ENCODE measurements at regions not wholly inside any gene's neighbourhood (a gene's known extent, or its start where the extent isn't known, plus 50 kb on each side); places are given as distances from the start of the nearest gene placed in this dataset.

DNA sequence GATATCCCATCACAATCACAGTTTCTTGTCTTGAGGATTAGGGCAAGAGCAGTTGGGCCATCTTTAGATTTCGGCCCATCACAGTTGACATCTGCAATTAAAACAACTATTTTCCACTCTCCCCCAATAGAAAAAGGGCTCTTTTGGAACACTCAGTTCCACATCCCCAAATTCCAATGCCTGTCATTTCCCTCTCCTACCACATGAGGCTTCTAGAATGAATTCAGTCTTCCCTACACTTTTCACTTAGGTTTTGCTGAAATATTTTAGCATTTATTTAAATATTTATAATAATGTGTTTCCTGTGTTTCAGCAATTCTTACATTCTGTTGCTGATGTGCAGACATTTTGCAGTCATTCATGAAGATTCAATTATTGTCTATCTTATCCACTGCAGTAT is 118.4 kb downstream of the COX18 start:
- TF ChIP-seq, protein P1, sequence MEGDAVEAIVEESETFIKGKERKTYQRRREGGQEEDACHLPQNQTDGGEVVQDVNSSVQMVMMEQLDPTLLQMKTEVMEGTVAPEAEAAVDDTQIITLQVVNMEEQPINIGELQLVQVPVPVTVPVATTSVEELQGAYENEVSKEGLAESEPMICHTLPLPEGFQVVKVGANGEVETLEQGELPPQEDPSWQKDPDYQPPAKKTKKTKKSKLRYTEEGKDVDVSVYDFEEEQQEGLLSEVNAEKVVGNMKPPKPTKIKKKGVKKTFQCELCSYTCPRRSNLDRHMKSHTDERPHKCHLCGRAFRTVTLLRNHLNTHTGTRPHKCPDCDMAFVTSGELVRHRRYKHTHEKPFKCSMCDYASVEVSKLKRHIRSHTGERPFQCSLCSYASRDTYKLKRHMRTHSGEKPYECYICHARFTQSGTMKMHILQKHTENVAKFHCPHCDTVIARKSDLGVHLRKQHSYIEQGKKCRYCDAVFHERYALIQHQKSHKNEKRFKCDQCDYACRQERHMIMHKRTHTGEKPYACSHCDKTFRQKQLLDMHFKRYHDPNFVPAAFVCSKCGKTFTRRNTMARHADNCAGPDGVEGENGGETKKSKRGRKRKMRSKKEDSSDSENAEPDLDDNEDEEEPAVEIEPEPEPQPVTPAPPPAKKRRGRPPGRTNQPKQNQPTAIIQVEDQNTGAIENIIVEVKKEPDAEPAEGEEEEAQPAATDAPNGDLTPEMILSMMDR (IDR thresholded peaks at IDR 0.05; ENCODE audit: control insufficient read depth, insufficient read depth, low read depth, low read length, missing control alignments): peak; percentile 28
- no peak overlapping the region for H3K4me3 ChIP-seq (ENCODE audit: control insufficient read depth, low read depth, low read length)
- DNase-seq (ENCODE audit: low read depth): no peak

DNA sequence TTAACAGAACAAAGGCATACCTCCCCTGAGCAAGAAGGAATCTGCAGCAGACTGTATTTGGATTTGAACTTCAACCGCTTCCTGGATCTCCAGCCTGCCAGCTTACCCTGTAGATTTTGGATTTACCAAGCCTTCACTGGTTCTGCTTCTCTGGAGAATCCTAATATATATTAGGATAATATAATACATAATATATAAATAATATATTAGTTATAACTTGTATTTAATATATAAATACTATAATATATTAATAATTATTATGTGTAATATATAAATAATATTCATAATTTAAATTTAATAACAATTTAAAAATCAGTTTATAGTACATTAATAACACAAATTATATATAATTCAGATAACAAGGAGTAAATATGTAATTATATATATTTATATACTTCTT is 121.4 kb downstream of the COX18 start:
- DNase-seq (ENCODE audit: low read depth): no peak
- no peak overlapping the region for H3K4me3 ChIP-seq (ENCODE audit: control insufficient read depth, low read depth, low read length)
- TF ChIP-seq, protein P1 (IDR thresholded peaks at IDR 0.05; ENCODE audit: control insufficient read depth, insufficient read depth, low read depth, low read length, missing control alignments): no peak

GRCh38 chr4:72945719-72946336 is 123.7 kb downstream of the COX18 start:
- TF ChIP-seq, protein P1 (IDR thresholded peaks at IDR 0.05; ENCODE audit: control insufficient read depth, insufficient read depth, low read depth, low read length, missing control alignments): no peak
- DNase-seq (ENCODE audit: low read depth): no peak
- no peak overlapping the region for H3K4me3 ChIP-seq (ENCODE audit: control insufficient read depth, low read depth, low read length)

GRCh38 chr4:72942565-72942964 is 127.0 kb downstream of the COX18 start:
- H3K4me3 ChIP-seq (ENCODE audit: control insufficient read depth, low read depth, low read length): no peak overlapping the region
- DNase-seq (ENCODE audit: low read depth): no peak
- TF ChIP-seq, protein P1 (IDR thresholded peaks at IDR 0.05; ENCODE audit: control insufficient read depth, insufficient read depth, low read depth, low read length, missing control alignments): no peak

- DNase-seq (ENCODE audit: low read depth): no peak
- TF ChIP-seq, protein P1 (IDR thresholded peaks at IDR 0.05; ENCODE audit: control insufficient read depth, insufficient read depth, low read depth, low read length, missing control alignments): no peak
- no peak overlapping the region for H3K4me3 ChIP-seq (ENCODE audit: control insufficient read depth, low read depth, low read length)
These were observed 131.0 kb downstream of the COX18 start for GRCh38 chr4:72938516-72938915.

DNA sequence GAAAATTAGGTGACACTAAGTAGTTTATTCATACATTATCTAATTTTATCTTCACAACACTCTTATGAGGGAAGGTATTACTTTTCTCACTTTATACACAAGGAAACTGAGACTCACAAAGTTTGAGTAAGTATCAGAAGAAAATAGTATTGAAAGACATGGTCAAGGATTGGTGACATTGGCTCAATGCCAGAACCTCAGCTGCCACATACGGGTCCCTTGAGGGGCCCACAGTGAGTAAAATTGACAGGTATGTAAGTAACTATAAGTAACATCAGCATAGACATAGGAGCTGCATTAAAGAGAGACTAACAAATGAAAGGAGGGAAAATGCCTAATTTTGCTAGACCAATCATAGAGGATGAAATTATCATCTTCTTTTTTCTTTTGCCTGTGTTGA is 134.1 kb downstream of the COX18 start:
- DNase-seq (ENCODE audit: low read depth): no peak
- no peak overlapping the region for H3K4me3 ChIP-seq (ENCODE audit: control insufficient read depth, low read depth, low read length)
- TF ChIP-seq, protein P1 (IDR thresholded peaks at IDR 0.05; ENCODE audit: control insufficient read depth, insufficient read depth, low read depth, low read length, missing control alignments): no peak

Measured in AG09309 (cell line).